ENCODE measurements at regions not wholly inside any gene's neighbourhood (a gene's known extent, or its start where the extent isn't known, plus 50 kb on each side); places are given as distances from the start of the nearest gene placed in this dataset.

DNA sequence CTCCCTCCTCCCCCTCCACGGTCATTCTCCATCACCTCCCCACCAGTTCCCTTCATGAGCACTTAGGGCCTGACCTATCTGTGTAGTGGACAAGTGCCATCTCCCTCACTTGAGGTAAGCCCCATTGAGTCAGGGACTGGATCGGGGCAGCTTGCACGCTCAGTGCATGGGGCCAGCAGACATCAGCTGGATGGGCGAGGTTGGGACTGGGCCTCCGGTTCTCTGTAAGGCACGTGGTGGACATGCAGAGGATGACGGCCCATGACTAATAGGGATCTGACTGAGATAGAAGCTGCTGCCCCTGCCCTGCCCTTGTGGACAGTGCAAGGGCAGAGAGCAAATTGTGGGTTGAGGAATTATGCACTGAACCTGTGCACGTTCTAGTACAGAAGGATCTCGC, 120.4 kb upstream of the C1orf174 start:
- TF ChIP-seq, protein P1, sequence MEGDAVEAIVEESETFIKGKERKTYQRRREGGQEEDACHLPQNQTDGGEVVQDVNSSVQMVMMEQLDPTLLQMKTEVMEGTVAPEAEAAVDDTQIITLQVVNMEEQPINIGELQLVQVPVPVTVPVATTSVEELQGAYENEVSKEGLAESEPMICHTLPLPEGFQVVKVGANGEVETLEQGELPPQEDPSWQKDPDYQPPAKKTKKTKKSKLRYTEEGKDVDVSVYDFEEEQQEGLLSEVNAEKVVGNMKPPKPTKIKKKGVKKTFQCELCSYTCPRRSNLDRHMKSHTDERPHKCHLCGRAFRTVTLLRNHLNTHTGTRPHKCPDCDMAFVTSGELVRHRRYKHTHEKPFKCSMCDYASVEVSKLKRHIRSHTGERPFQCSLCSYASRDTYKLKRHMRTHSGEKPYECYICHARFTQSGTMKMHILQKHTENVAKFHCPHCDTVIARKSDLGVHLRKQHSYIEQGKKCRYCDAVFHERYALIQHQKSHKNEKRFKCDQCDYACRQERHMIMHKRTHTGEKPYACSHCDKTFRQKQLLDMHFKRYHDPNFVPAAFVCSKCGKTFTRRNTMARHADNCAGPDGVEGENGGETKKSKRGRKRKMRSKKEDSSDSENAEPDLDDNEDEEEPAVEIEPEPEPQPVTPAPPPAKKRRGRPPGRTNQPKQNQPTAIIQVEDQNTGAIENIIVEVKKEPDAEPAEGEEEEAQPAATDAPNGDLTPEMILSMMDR (IDR thresholded peaks at IDR 0.05; ENCODE audit: borderline replicate concordance, extremely low read depth, low read length, poor library complexity, severe bottlenecking), result no peak
- TF ChIP-seq EZH2 (IDR thresholded peaks at IDR 0.05; ENCODE audit: borderline replicate concordance, low read depth, low read length, severe bottlenecking), result no peak

All from DND-41 (cell line).